OCI-LY1 (cell line): ENCODE measurements at regions not wholly inside any gene's neighbourhood (a gene's known extent, or its start where the extent isn't known, plus 50 kb on each side); places are given as distances from the start of the nearest gene placed in this dataset.

Source experiments
- H2AFZ ChIP-seq: fragments of 200-600 bp; sonication (generic), shearing (Covaris generic); 2 replicates; pipeline ENCODE4 v1.6.0; 2014; ENCODE audit warnings: antibody characterized with exemption, mild to moderate bottlenecking, low read length
- H3F3A ChIP-seq: fragments of 200-600 bp; sonication (generic), shearing (Covaris generic); 2 replicates; pipeline ENCODE4 v1.6.0; 2014; ENCODE audit warnings: mild to moderate bottlenecking, antibody characterized with exemption, low read length, moderate library complexity; ENCODE audit not compliant: insufficient read depth
- H3K27ac ChIP-seq: fragments of 200-600 bp; sonication (generic); 2 replicates; pipeline ENCODE4 v1.5.1; 2014; ENCODE audit warnings: low read length, mixed run types, mild to moderate bottlenecking, low read depth; ENCODE audit not compliant: poor library complexity, severe bottlenecking
- H3K27me3 ChIP-seq: fragments of 200-600 bp; sonication (generic); 2 replicates; pipeline ENCODE4 v1.6.0; 2014; ENCODE audit warnings: antibody characterized with exemption, mild to moderate bottlenecking, low read length, moderate library complexity; ENCODE audit not compliant: insufficient read depth
- H3K36me3 ChIP-seq: fragments of 200-600 bp; sonication (generic); 2 replicates; pipeline ENCODE4 v1.6.1; 2014; ENCODE audit warnings: mild to moderate bottlenecking, antibody characterized with exemption, low read length, moderate library complexity, mixed read lengths; ENCODE audit not compliant: insufficient read depth
- H3K4me1 ChIP-seq: fragments of 200-600 bp; sonication (generic); 2 replicates; pipeline ENCODE4 v1.5.1; 2014; ENCODE audit warnings: mild to moderate bottlenecking, low read length, moderate library complexity; ENCODE audit not compliant: insufficient read depth, severe bottlenecking
- H3K4me2 ChIP-seq: fragments of 200-600 bp; sonication (generic), shearing (Covaris generic); 2 replicates; pipeline ENCODE4 v1.6.1; 2014; ENCODE audit warnings: low read length
- H3K4me3 ChIP-seq: fragments of 200-600 bp; sonication (generic); 2 replicates; pipeline ENCODE4 v1.5.1; 2014; ENCODE audit warnings: low read length, low read depth, mild to moderate bottlenecking, mixed read lengths; ENCODE audit not compliant: poor library complexity, severe bottlenecking
- H3K79me2 ChIP-seq: fragments of 200-600 bp; shearing (Covaris generic); 2 replicates; pipeline ENCODE4 v1.6.1; 2016; ENCODE audit warnings: mixed run types, low read length, mixed read lengths; ENCODE audit not compliant: insufficient read depth
- H3K9ac ChIP-seq: fragments of 200-600 bp; sonication (generic), shearing (Covaris generic); 2 replicates; pipeline ENCODE4 v1.6.1; 2014; ENCODE audit warnings: mild to moderate bottlenecking, low read length, mixed read lengths
- H3K9me2 ChIP-seq: fragments of 200-600 bp; sonication (generic), shearing (Covaris generic); 2 replicates; pipeline ENCODE4 v1.6.1; 2014; ENCODE audit warnings: low read depth, mild to moderate bottlenecking, low read length, mixed read lengths
- H3K9me3 ChIP-seq: fragments of 200-600 bp; shearing (Covaris generic); 2 replicates; pipeline ENCODE4 v1.6.1; 2014; ENCODE audit warnings: low read length, mixed read lengths
- H4K20me1 ChIP-seq: fragments of 200-600 bp; sonication (generic), shearing (Covaris generic); 2 replicates; pipeline ENCODE4 v1.6.0; 2016; ENCODE audit warnings: mild to moderate bottlenecking, low read length; ENCODE audit not compliant: insufficient read depth
- CTCF ChIP-seq: fragments of 200-600 bp; sonication (generic), shearing (Covaris generic); IDR thresholded peaks from 2 replicates; pipeline ENCODE4 v1.5.1; 2017; ENCODE audit warnings: mild to moderate bottlenecking, antibody characterized with exemption, low read length, moderate library complexity, mixed read lengths
- EZH2 ChIP-seq: fragments of 200-600 bp; sonication (generic), shearing (Covaris generic); IDR thresholded peaks from 2 replicates; pipeline ENCODE4 v1.8.0; 2017; ENCODE audit warnings: borderline replicate concordance, mixed run types, mild to moderate bottlenecking, antibody characterized with exemption, low read length, moderate library complexity, mixed read lengths

- Histone ChIP-seq H3K9ac (no peak overlapping the region), H3K79me2 (no peaks in the 10 kb centered on the region), H4K20me1 (no peaks in the 10 kb centered on the region), H3K4me3 (no peak overlapping the region), H3K27ac (no peak overlapping the region), H3K27me3 (no peaks in the 10 kb centered on the region), H3K9me3 (0 out of 2 replicates have a peak, but pooled peaks cover 2% of the 10 kb centered on the region), H3K4me2 (no peak overlapping the region), H3K4me1 (no peaks in the 10 kb centered on the region), H3K36me3 (no peaks in the 10 kb centered on the region), H3F3A (no peaks in the 10 kb centered on the region), H3K9me2 (no peaks in the 10 kb centered on the region), H2AFZ (no peak overlapping the region)
- TF ChIP-seq EZH2 (no peak), CTCF (no peak)
Measured at GRCh38 chr3:26346497-26346896, 276.1 kb upstream of the LRRC3B start.

- Histone ChIP-seq H3K4me1 (no peaks in the 10 kb centered on the region), H2AFZ (no peak overlapping the region), H3K4me3 (no peak overlapping the region), H4K20me1 (no peaks in the 10 kb centered on the region), H3K9me2 (no peaks in the 10 kb centered on the region), H3K79me2 (no peaks in the 10 kb centered on the region), H3K27ac (no peak overlapping the region), H3K4me2 (no peak overlapping the region), H3K27me3 (no peaks in the 10 kb centered on the region), H3K36me3 (no peaks in the 10 kb centered on the region), H3K9ac (no peak overlapping the region), H3F3A (no peaks in the 10 kb centered on the region), H3K9me3 (0 out of 2 replicates have a peak, but pooled peaks cover 2% of the 10 kb centered on the region)
- no peak for TF ChIP-seq CTCF
Measured at GRCh38 chr3:26347150-26347549, 275.4 kb upstream of the LRRC3B start.

- H3K9me3 ChIP-seq, result 0 out of 2 replicates have a peak, but pooled peaks cover 2% of the 10 kb centered on the region
- no peak overlapping the region for H3K4me3 ChIP-seq
- no peaks in the 10 kb centered on the region for H4K20me1 ChIP-seq
- no peaks in the 10 kb centered on the region for H3K36me3 ChIP-seq
- H3K27ac ChIP-seq, result no peak overlapping the region
- no peaks in the 10 kb centered on the region for H3K4me1 ChIP-seq
- no peaks in the 10 kb centered on the region for H3F3A ChIP-seq
- no peaks in the 10 kb centered on the region for H3K27me3 ChIP-seq
- no peaks in the 10 kb centered on the region for H3K79me2 ChIP-seq
- no peak overlapping the region for H3K4me2 ChIP-seq
- no peak for TF ChIP-seq EZH2
- no peak for TF ChIP-seq CTCF
- H3K9me2 ChIP-seq, result no peaks in the 10 kb centered on the region
- H3K9ac ChIP-seq, result no peak overlapping the region
- no peak overlapping the region for H2AFZ ChIP-seq
Measured at GRCh38 chr3:26350853-26351252, 271.7 kb upstream of the LRRC3B start.
